ENCODE measurements at regions not wholly inside any gene's neighbourhood (a gene's known extent, or its start where the extent isn't known, plus 50 kb on each side); places are given as distances from the start of the nearest gene placed in this dataset.

- DNase-seq = no peak
These were observed 1270.9 kb downstream of the TYW1 start for GRCh38 chr7:68267486-68267885.

DNA sequence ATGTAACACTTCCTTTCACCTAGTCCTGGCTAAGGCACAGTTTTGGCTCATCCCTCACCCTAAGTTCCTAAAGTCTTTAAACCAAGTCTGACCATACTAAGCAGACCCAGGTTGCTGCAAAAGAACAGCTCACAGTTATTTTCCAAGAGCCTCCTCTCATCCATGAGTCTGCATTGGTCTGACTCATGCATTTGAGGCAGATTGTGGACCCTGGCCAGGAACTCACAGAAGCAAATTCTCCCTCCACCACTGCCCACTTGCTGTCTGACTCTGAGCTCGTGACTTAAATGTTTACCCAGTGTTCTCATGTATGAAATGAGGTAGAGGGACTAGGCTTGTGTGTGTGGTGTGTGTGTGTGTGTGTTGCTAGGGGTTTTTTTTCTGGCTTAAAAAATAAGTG lies 1272.8 kb downstream of the TYW1 start:
- DNase-seq = no peak

DNA sequence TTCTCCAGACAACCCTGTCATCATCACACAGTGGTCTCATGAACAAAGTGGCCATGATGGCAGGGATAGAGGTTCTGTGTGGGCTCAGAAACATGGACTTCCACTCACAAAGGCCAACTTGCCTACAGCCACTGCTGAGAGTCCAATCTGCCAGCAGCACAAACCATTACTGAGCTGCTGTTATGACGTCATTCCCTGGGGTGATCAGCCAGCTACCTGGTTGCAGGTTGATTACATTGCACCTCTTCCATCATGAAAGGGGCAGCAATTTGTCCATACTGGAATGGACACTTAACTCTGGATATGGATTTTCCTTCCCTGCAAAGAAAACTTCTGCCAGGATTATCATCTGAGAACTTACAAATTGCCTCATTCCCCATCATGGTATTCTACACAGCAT lies 1275.9 kb downstream of the TYW1 start:
- DNase-seq = no peak

DNA sequence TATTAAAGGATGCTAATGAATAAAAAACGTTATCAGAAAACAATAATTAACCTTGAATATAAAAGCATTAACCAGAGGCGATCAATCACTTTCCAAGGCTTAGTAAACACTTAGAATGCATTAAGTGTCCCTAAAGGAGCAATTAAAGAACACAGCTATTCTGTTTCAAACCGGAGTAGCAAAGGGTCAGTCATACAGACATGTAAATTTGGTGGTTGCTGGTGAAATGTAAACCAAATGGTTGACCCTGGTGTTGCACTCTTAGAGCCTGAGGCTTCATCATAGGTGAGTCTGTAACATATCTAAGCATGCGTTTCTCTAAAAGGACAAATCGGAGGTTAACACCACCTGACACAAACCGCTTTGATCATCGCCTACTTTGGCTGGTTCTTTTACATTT lies 1280.1 kb downstream of the TYW1 start:
- no peak for DNase-seq

- no peak for DNase-seq
These were observed 1283.3 kb downstream of the TYW1 start for GRCh38 chr7:68279827-68280400.

GRCh38 chr7:68280931-68281330 lies 1284.3 kb downstream of the TYW1 start:
- DNase-seq = no peak

- DNase-seq = no peak
These were observed 1291.5 kb downstream of the TYW1 start for GRCh38 chr7:68288144-68288593.

DNA sequence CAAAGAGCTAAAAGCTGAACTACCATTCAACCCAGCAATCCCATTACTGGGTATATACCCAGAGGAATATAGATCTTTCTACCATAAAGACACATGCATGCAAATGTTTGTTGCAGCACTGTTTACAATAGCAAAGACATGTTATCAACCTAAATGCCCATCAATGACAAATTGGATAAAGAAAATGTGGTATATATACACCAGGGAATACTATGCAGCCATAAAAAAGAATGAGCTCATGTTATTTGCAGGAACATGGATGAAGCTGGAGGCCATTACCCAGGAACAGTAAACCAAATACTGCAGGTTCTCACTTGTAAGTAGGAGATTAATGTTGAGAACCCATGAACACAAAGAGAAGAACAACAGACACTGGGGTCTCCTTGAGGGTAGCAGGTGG lies 1295.1 kb downstream of the TYW1 start:
- no peak for DNase-seq

DNA sequence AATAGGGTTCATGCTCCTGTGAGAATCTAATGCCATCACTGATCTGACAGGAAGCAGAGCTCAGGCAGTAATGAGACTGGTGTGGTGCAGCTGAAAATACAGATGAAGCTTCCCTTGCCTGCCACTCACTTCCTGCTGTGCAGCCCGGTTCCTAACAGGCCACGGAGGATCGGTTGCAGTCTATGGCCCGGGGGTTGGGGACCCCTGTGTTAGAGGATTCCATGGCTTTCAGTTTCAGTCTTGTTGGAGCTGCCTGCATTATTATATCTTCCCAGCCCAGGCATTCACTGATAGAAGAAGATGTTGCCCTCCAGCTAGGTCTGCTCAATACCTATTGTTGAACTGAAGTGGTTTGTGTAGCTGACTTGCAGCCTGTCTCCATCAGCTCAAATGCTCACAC lies 1298.8 kb downstream of the TYW1 start:
- DNase-seq = no peak

- DNase-seq = no peak
These were observed 1293.7 kb upstream of the AUTS2 start for GRCh38 chr7:68304536-68304935.

GRCh38 chr7:68306692-68307107 lies 1291.6 kb upstream of the AUTS2 start:
- DNase-seq = no peak

GRCh38 chr7:68309271-68309670 lies 1289.0 kb upstream of the AUTS2 start:
- DNase-seq = no peak

GRCh38 chr7:68309806-68310205 lies 1288.5 kb upstream of the AUTS2 start:
- no peak for DNase-seq

DNA sequence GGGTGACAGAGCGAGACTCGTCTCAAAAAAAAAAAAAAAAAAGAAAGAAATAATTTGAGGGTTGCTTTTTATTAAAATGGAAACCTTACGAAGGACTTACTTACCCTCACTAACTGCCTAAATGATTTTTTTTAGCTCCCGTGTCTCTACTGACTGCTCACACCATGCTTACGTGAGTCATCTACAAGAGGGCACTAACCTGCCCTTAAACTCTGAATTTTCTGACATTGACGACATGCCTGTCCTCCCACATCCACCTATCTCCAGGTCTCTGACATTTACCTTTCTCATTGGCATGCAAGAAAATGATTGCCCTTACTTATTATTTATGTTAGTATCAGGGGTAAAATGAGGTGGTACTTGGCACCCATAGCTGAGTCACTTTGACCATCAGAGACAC lies 1286.3 kb upstream of the AUTS2 start:
- no peak for DNase-seq

DNA sequence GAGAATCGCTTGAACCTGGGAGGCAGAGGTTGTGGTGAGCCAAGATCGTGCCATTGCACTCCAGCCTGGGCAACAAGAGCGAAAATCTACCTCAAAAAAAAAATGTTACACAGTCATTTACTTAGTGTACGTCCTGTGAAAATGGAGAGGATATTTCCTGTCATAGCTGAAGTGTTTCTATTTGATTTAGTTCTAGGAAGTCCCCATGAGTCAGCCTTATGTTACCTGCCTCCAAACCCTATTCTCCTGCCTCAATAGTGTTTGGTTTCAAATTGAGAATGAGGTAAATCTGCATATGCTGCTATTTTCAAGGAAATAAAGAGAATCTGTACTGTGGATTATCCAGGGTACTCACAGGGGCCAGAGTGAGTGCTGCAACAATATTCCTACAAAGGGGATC lies 1284.5 kb upstream of the AUTS2 start:
- DNase-seq = no peak

- DNase-seq = no peak
These were observed 1284.1 kb upstream of the AUTS2 start for GRCh38 chr7:68314208-68314607.

- no peak for DNase-seq
These were observed 1280.8 kb upstream of the AUTS2 start for GRCh38 chr7:68317476-68317875.

- no peak for DNase-seq
These were observed 1279.2 kb upstream of the AUTS2 start for GRCh38 chr7:68319061-68319460.

DNA sequence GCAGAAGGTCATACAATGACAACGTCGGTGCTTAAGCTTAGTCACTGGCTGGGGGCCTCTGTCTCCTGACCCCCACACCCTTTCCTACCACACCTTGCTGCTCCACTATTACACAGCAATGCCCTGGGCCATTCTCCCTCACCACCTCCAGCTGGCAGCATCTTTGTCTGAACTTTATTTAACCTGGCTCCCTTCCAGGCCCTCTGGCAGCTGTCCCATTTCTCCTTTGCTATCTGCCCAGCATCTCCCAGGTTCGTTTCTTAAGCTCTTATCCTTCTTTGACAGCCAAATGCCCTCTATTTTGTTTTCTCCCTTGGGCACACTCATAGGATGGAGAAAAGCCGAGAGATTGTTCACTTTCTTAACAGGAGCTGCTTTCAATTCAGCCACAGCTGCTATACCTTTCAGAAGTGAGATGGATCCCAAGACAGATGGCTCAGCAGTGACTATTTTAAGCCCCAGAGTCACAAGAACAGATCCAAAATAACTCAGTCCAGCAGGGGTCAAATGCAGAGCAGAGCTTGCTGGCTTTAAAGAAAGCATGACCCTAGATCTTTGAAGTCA lies 1277.1 kb upstream of the AUTS2 start:
- no peak for DNase-seq

GRCh38 chr7:68321776-68322496 lies 1276.3 kb upstream of the AUTS2 start:
- no peak for DNase-seq

DNA sequence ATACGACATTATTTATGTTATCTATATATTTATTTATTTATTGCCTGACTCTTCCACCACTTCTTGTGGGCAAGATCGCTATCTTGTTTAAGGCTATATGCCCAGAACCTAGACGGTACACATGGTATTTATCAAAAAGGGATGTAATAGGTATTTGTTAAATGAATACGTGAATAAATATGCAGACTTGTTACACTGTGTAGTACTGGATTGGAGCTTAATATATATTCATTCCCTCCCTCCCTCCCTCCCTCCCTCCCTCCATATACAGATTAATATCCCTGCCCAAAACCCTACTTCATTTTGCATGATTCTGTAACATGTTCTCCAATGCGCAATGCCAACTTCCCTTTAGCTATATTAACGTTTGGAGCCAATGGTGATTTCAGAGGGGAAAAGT lies 1273.7 kb upstream of the AUTS2 start:
- DNase-seq = no peak

DNA sequence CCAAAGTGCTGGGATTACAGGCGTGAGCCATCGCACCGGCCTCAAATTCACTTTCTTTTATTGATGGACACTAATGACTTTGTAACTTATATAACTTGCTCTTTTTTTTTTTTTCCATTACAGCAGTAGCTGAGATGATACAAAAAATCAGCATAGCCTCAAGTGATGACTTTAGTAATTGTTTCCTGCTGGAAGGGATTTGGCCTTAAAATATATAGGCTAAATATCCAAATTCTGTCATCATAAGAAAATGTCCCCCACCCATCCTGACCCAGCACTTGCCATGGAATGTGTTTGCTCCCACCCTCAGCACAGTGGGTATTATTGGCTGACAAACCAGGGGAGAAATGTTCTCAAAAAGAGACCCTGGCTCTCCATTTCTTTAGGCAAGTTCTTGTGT lies 1264.1 kb upstream of the AUTS2 start:
- no peak for DNase-seq

- no peak for DNase-seq
These were observed 1263.5 kb upstream of the AUTS2 start for GRCh38 chr7:68334636-68335272.

- DNase-seq = no peak
These were observed 1261.7 kb upstream of the AUTS2 start for GRCh38 chr7:68336594-68336993.

Measured in CD4-positive, alpha-beta T cell treated with Interleukin-1 beta for 1 hour (primary cell).